Upper lobe of left lung (tissue), 4 donors: ENCODE measurements at regions not wholly inside any gene's neighbourhood (a gene's known extent, or its start where the extent isn't known, plus 50 kb on each side); places are given as distances from the start of the nearest gene placed in this dataset.

Experiments used
- EP300 ChIP-seq, 4 donors: sonication (generic); formaldehyde crosslinking; IDR thresholded peaks; one replicate each; pipeline ENCODE4 v1.5.1; 2017; ENCODE audit warnings: antibody characterized with exemption in 4 of 4, control low read depth in 2 of 4
- POLR2A ChIP-seq, 4 donors: fragments of 450-650 bp; IDR thresholded peaks; one replicate each; pipeline ENCODE4 v1.5.1; 2016 to 2017; ENCODE audit warnings: antibody characterized with exemption in 4 of 4, mild to moderate bottlenecking in 2 of 4
- POLR2AphosphoS5 ChIP-seq, 2 donors: sonication (generic); formaldehyde crosslinking; IDR thresholded peaks; one replicate each; pipeline ENCODE4 v1.5.1; 2017; ENCODE audit warnings: antibody characterized with exemption in 2 of 2
- TF ChIP-seq, protein P1 (sequence below), 6 experiments: fragments of 450-650 bp in 4 of 6; fragments of 200-600 bp in 2 of 6; sonication (generic) in 2 of 6; IDR thresholded peaks; one replicate each; pipeline ENCODE4 v1.5.1; 2016 to 2019; ENCODE audit warnings: antibody characterized with exemption in 6 of 6

DNA sequence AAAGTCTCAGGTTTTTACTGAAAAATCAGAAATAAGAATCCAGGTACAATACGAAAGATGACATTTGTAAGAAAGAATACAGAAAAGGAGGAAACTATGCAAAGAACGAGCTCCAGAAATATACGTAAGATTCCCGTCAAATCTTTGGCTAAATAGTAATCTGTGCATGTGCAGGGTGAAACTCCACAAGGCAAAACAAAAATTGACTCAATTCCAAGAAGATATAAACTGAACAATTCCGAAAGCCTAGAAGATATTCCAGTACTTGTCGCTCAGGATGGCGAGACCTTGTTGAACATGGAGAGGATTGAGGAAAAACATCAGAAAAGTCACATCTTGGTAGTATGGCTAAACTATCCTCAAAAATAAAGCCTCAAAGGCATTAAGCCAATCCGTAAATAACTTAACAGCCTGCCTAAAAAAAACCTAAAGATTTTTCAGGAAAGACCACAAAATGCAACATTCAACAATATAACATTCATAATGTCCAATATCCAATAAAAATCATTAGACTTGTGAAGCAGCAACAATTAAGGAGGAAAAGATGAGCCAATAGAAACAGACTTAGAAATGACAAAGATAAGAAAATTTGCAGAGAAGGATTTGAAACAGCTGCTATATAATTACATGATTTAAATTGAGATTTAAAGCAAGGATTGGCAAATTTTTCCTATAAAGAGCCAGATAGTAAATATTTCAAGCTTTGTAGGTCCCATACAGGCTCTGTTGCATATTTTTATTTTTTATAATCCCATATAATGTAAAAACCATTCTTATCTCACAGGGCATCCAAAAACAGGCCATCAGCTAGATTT, 166.4 kb upstream of the UBASH3B start:
- TF ChIP-seq, protein P1, sequence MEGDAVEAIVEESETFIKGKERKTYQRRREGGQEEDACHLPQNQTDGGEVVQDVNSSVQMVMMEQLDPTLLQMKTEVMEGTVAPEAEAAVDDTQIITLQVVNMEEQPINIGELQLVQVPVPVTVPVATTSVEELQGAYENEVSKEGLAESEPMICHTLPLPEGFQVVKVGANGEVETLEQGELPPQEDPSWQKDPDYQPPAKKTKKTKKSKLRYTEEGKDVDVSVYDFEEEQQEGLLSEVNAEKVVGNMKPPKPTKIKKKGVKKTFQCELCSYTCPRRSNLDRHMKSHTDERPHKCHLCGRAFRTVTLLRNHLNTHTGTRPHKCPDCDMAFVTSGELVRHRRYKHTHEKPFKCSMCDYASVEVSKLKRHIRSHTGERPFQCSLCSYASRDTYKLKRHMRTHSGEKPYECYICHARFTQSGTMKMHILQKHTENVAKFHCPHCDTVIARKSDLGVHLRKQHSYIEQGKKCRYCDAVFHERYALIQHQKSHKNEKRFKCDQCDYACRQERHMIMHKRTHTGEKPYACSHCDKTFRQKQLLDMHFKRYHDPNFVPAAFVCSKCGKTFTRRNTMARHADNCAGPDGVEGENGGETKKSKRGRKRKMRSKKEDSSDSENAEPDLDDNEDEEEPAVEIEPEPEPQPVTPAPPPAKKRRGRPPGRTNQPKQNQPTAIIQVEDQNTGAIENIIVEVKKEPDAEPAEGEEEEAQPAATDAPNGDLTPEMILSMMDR (IDR thresholded peaks at IDR 0.05): no peak
- TF ChIP-seq EP300 (IDR thresholded peaks at IDR 0.05) (no peak), POLR2AphosphoS5 (IDR thresholded peaks at IDR 0.05) (no peak), POLR2A (IDR thresholded peaks at IDR 0.05) (no peak)
